H1 (cell line): ENCODE measurements at regions not wholly inside any gene's neighbourhood (a gene's known extent, or its start where the extent isn't known, plus 50 kb on each side); places are given as distances from the start of the nearest gene placed in this dataset.

ENCODE experiments used
- CTCF ChIA-PET: fragments of 300-600 bp; sonication (Branson Sonifier 250); formaldehyde crosslinking; loops from one replicate; lab custom pipeline; 2021; ENCODE audit not compliant: partially characterized antibody; lab: Charles Lee
- POLR2A ChIA-PET: fragments of 300-600 bp; sonication (Branson Sonifier 250); formaldehyde crosslinking; loops from one replicate; lab custom pipeline; 2021; ENCODE audit warnings: inconsistent platforms; ENCODE audit not compliant: partially characterized antibody; lab: Charles Lee
- DNase-seq, 2 experiments: peaks; one replicate each; pipeline versions ENCODE4 v3.0.0 to v3.0.0-alpha.2; 2010 to 2022; ENCODE audit warnings: low spot score in 2 of 2, low read depth in 1 of 2, mixed read lengths in 1 of 2
- FAIRE-seq: peaks from 2 replicates; lab custom pipeline; 2011; peaks lifted over from hg19 to GRCh38; lab: Jason Lieb, UNC
- H2AFZ ChIP-seq: 2 replicates; pipeline ENCODE4 v1.8.1; 2012; ENCODE audit warnings: low read length, inconsistent platforms
- H2AK5ac ChIP-seq: 2 replicates; pipeline ENCODE4 v1.6.1; 2013; ENCODE audit warnings: low read depth, low read length
- H2BK120ac ChIP-seq: replicated peaks from 2 replicates; pipeline ENCODE3; 2013; ENCODE audit warnings: low read depth, low read length, inconsistent platforms
- H2BK12ac ChIP-seq: 2 replicates; pipeline ENCODE4 v1.6.1; 2013; ENCODE audit warnings: low read depth, low read length
- H2BK15ac ChIP-seq: 2 replicates; pipeline ENCODE4 v1.6.1; 2013; ENCODE audit warnings: low read length
- H2BK20ac ChIP-seq: 2 replicates; pipeline ENCODE4 v1.6.1; 2013; ENCODE audit warnings: low read length
- H2BK5ac ChIP-seq: 2 replicates; pipeline ENCODE4 v1.6.1; 2013; ENCODE audit warnings: low read depth, low read length
- H3K14ac ChIP-seq: 2 replicates; pipeline ENCODE4 v1.6.1; 2013; ENCODE audit warnings: inconsistent platforms; ENCODE audit not compliant: insufficient read length
- H3K18ac ChIP-seq: 2 replicates; pipeline ENCODE4 v1.6.1; 2013; ENCODE audit warnings: low read length; ENCODE audit errors: extremely low read depth
- H3K23ac ChIP-seq: 2 replicates; pipeline ENCODE4 v1.6.1; 2013; ENCODE audit warnings: inconsistent platforms; ENCODE audit not compliant: insufficient read length
- H3K23me2 ChIP-seq: 2 replicates; pipeline ENCODE4 v1.6.1; 2013; ENCODE audit warnings: low read depth, low read length
- H3K27ac ChIP-seq: 2 replicates; pipeline ENCODE4 v1.6.1; 2011; ENCODE audit warnings: low read depth, low read length, inconsistent platforms
- H3K27me3 ChIP-seq, 4 experiments: replicated peaks in 1 of 4; 1 replicate in 1 of 4; 2 replicates in 3 of 4; pipeline versions ENCODE4 v1.6.1 to v1.8.1; 2011 to 2013; ENCODE audit warnings: low read length in 3 of 4, mild to moderate bottlenecking in 3 of 4, inconsistent platforms in 2 of 4, mixed read lengths in 2 of 4, moderate library complexity in 1 of 4; ENCODE audit not compliant: control insufficient read depth in 3 of 4, insufficient read depth in 3 of 4; ENCODE audit errors: extremely low read depth in 1 of 4
- H3K36me3 ChIP-seq, 4 experiments: 2 replicates each; pipeline versions ENCODE4 v1.6.1 to v1.8.1; 2011 to 2013; ENCODE audit warnings: mild to moderate bottlenecking in 4 of 4, low read length in 3 of 4, moderate library complexity in 2 of 4, control low read depth in 1 of 4, inconsistent platforms in 1 of 4; ENCODE audit not compliant: insufficient read depth in 4 of 4, control insufficient read depth in 2 of 4
- H3K4ac ChIP-seq: replicated peaks from 2 replicates; pipeline ENCODE3; 2013; ENCODE audit warnings: low read length, low read depth, mixed read lengths, inconsistent platforms; ENCODE audit not compliant: insufficient read length
- H3K4me1 ChIP-seq, 4 experiments: replicated peaks in 1 of 4; 1 replicate in 1 of 4; 2 replicates in 3 of 4; pipeline versions ENCODE4 v1.6.1 to v1.8.1; 2011 to 2013; ENCODE audit warnings: low read length in 3 of 4, inconsistent platforms in 2 of 4, mixed read lengths in 1 of 4; ENCODE audit not compliant: insufficient read depth in 4 of 4, control insufficient read depth in 3 of 4
- H3K4me2 ChIP-seq, 2 experiments: 2 replicates each; pipeline versions ENCODE4 v1.6.1 to v1.8.1; 2011 to 2013; ENCODE audit warnings: low read depth in 2 of 2, low read length in 2 of 2, control low read depth in 1 of 2, inconsistent platforms in 1 of 2, mild to moderate bottlenecking in 1 of 2; ENCODE audit not compliant: insufficient read depth in 1 of 2
- H3K4me3 ChIP-seq, 4 experiments: fragments of 200-600, 300-600 bp in 1 of 4; sonication (generic), shearing (Covaris generic), sonication (Bioruptor Twin) in 1 of 4; 2 replicates each; pipeline versions ENCODE4 v1.5.1 to v1.8.1; 2011 to 2016; ENCODE audit warnings: low read length in 4 of 4, low read depth in 3 of 4, control low read depth in 2 of 4, inconsistent platforms in 2 of 4, mild to moderate bottlenecking in 2 of 4, mixed read lengths in 1 of 4, moderate library complexity in 1 of 4; ENCODE audit not compliant: insufficient read depth in 2 of 4; ENCODE audit errors: extremely low read depth in 1 of 4
- H3K56ac ChIP-seq: replicated peaks from 2 replicates; pipeline ENCODE3; 2013; ENCODE audit warnings: low read depth, mild to moderate bottlenecking, mixed read lengths, low read length, inconsistent platforms; ENCODE audit not compliant: insufficient read length
- H3K79me1 ChIP-seq: 2 replicates; pipeline ENCODE4 v1.6.1; 2013; ENCODE audit warnings: low read depth, low read length, control low read depth
- H3K79me2 ChIP-seq, 2 experiments: 2 replicates each; pipeline versions ENCODE4 v1.6.1 to v1.8.1; 2012 to 2013; ENCODE audit warnings: low read length in 2 of 2, mild to moderate bottlenecking in 2 of 2, inconsistent platforms in 1 of 2; ENCODE audit not compliant: insufficient read depth in 2 of 2, control insufficient read depth in 1 of 2
- H3K9ac ChIP-seq, 4 experiments: replicated peaks in 1 of 4; 1 replicate in 1 of 4; 2 replicates in 3 of 4; pipeline versions ENCODE4 v1.6.1 to v1.8.1; 2011 to 2013; ENCODE audit warnings: low read depth in 3 of 4, low read length in 3 of 4, control low read depth in 2 of 4, mild to moderate bottlenecking in 2 of 4, moderate library complexity in 2 of 4, inconsistent platforms in 1 of 4; ENCODE audit errors: extremely low read depth in 1 of 4
- H3K9me3 ChIP-seq, 2 experiments: 2 replicates each; pipeline versions ENCODE4 v1.6.1 to v1.8.1; 2012 to 2013; ENCODE audit warnings: mild to moderate bottlenecking in 2 of 2, moderate library complexity in 2 of 2, control low read depth in 1 of 2, inconsistent platforms in 1 of 2, low read depth in 1 of 2, low read length in 1 of 2, mixed read lengths in 1 of 2; ENCODE audit not compliant: insufficient read depth in 2 of 2
- H4K20me1 ChIP-seq, 2 experiments: replicated peaks in 1 of 2; 2 replicates each; pipeline versions ENCODE3 to v1.8.1; 2011 to 2013; ENCODE audit warnings: inconsistent platforms in 2 of 2, low read length in 2 of 2, mild to moderate bottlenecking in 1 of 2; ENCODE audit not compliant: insufficient read depth in 2 of 2, control insufficient read depth in 1 of 2
- H4K5ac ChIP-seq: 2 replicates; pipeline ENCODE4 v1.6.1; 2013; ENCODE audit warnings: low read length, low read depth, mixed read lengths, inconsistent platforms; ENCODE audit not compliant: insufficient read length
- H4K8ac ChIP-seq: 2 replicates; pipeline ENCODE4 v1.8.0; 2013; ENCODE audit warnings: mild to moderate bottlenecking, moderate library complexity, low read length, inconsistent platforms; ENCODE audit not compliant: insufficient read depth; ENCODE audit errors: extremely low read depth
- H4K91ac ChIP-seq: replicated peaks from 2 replicates; pipeline ENCODE3; 2013; ENCODE audit warnings: low read length, mixed read lengths, inconsistent platforms; ENCODE audit not compliant: insufficient read length
- GTF2F1 ChIP-seq: IDR thresholded peaks from 2 replicates; pipeline ENCODE4 v1.6.1; 2012; ENCODE audit warnings: low read depth, low read length, improper control_type of control experiment, borderline replicate concordance
- TEAD4 ChIP-seq: IDR thresholded peaks from 2 replicates; pipeline ENCODE4 v1.6.1; 2012; ENCODE audit warnings: low read depth, low read length, inconsistent platforms, mixed read lengths
- WGBS, 2 experiments: shearing (Covaris generic) in 1 of 2; methylation state at CpG; one replicate each; pipeline versions ENCODE4 v1.1.6 to v1.1.7; 2013 to 2015; ENCODE audit warnings: low lambda C conversion rate in 2 of 2, mixed read lengths in 2 of 2, inconsistent platforms in 1 of 2, low coverage in 1 of 2, missing lambda C conversion rate in 1 of 2; ENCODE audit not compliant: insufficient replicate concordance in 2 of 2, insufficient coverage in 1 of 2, insufficient read length in 1 of 2; ENCODE audit errors: extremely low coverage in 1 of 2, missing lambda C conversion rate in 1 of 2; 5-methylcytosine and 5-hydroxymethylcytosine counted together

GRCh38 chr4:72677886-72678285, 108.9 kb upstream of the ADAMTS3 start (continued):
- TF ChIP-seq TEAD4, result no peak

GRCh38 chr4:72677265-72677664, 108.2 kb upstream of the ADAMTS3 start:
- no peak overlapping the region for H3K56ac ChIP-seq
- no peak overlapping the region for H3K14ac ChIP-seq
- no peak overlapping the region for H4K91ac ChIP-seq
- no peak overlapping the region for H2BK5ac ChIP-seq
- no peak overlapping the region for H4K8ac ChIP-seq
- no peaks in the 10 kb centered on the region for H3K9me3 ChIP-seq
- no peak overlapping the region for H2BK12ac ChIP-seq
- no peak overlapping the region for H3K23ac ChIP-seq
- TF ChIP-seq GTF2F1, result no peak
- H3K4me1 ChIP-seq, result peaks cover 0 to 3% (median 0%) of the 10 kb centered on the region in 4 experiments; a peak in 2 of 7 replicates
- H2BK20ac ChIP-seq, result no peak overlapping the region
- H3K4me3 ChIP-seq, result no peak overlapping the region
- H3K79me1 ChIP-seq, result no peaks in the 10 kb centered on the region
- H3K79me2 ChIP-seq, result no peaks in the 10 kb centered on the region
- POLR2A ChIA-PET, result no interaction called here
- no peak overlapping the region for H2BK15ac ChIP-seq
- DNase-seq (no peak), FAIRE-seq (no peak)
- no peak overlapping the region for H3K4ac ChIP-seq
- H3K9ac ChIP-seq, result no peak overlapping the region
- H3K18ac ChIP-seq, result no peak overlapping the region
- H3K27me3 ChIP-seq, result no peaks in the 10 kb centered on the region
- no peak overlapping the region for H4K5ac ChIP-seq
- no peak overlapping the region for H3K4me2 ChIP-seq
- no peaks in the 10 kb centered on the region for H4K20me1 ChIP-seq
- no peak overlapping the region for H3K27ac ChIP-seq
- no peaks in the 10 kb centered on the region for H3K23me2 ChIP-seq
- WGBS, 2 experiments, result 77% methylated on average over 4 of the region's 4 CpGs; no CpG with 5 or more reads in 1 of the 2 experiments
- no peak overlapping the region for H2AK5ac ChIP-seq
- CTCF ChIA-PET, result no interaction called here
- no peak overlapping the region for H2AFZ ChIP-seq
- no peaks in the 10 kb centered on the region for H3K36me3 ChIP-seq
- H2BK120ac ChIP-seq, result no peak overlapping the region
